Colonic mucosa (tissue), 4 donors: ENCODE measurements at regions not wholly inside any gene's neighbourhood (a gene's known extent, or its start where the extent isn't known, plus 50 kb on each side); places are given as distances from the start of the nearest gene placed in this dataset.
A peak's percentile ranks its signal among the peaks of the same experiment; 100 is the strongest.

ENCODE experiments used
- DNase-seq: peaks from one replicate; pipeline ENCODE4 v3.0.0-alpha.2; 2020
- H3K27ac ChIP-seq: fragments of 200-600 bp; one replicate; pipeline ENCODE4 v1.8.0; 2021
- H3K27me3 ChIP-seq: fragments of 200-600 bp; one replicate; pipeline ENCODE4 v1.8.0; 2021
- H3K36me3 ChIP-seq: fragments of 200-600 bp; one replicate; pipeline ENCODE4 v1.8.0; 2021
- H3K4me1 ChIP-seq: fragments of 200-600 bp; one replicate; pipeline ENCODE4 v1.8.0; 2021; ENCODE audit warnings: mild to moderate bottlenecking
- H3K4me3 ChIP-seq: fragments of 200-600 bp; one replicate; pipeline ENCODE4 v1.8.0; 2021
- H3K9ac ChIP-seq, 2 donors: one replicate each; pipeline ENCODE4 v1.7.0; 2013; ENCODE audit warnings: control low read depth in 2 of 2, low read depth in 2 of 2, low read length in 2 of 2
- H3K9me3 ChIP-seq: fragments of 200-600 bp; one replicate; pipeline ENCODE4 v1.8.0; 2021
- intact Hi-C: fragments of 100-400 bp; cut with DNase I; formaldehyde crosslinking; loops from one replicate; pipeline ENCODE4 v1.14.1; 2022
- TF ChIP-seq, protein P1 (sequence below): fragments of 200-600 bp; IDR thresholded peaks from one replicate; pipeline ENCODE4 v1.8.0; 2022; ENCODE audit warnings: antibody characterized with exemption, mild to moderate bottlenecking
- donor health status: healthy.
- donor health status: DM: no; HTN: no; CAD: no.
- donor health status: DM: no; HTN: no; CAD: no.

DNA sequence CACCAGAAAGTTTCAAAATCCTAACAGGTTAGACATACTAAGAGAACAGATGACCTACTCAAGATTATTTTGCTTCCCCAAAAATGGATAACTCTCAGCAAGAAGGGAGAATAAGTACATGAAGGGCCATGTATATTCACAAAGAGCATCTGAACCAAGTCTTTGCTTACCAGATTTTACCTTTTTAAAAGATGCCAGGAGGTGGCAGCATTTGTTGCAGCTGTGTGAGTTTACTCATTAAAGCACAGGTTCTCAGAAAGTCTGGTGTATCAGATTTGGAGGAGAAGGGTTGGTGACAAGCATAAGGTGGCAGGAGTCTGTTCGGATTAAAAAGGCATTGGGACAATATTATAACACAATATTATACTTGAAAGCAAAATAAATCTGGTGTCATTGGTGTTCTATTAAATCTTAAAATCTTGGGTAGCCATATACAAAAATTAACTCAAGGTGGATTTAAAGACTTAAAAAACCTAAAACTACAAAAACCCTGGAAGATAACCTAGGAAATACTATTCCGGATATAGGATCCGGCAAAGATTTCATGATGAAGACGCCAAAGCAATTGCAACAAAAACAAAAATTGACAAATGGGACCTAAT is 51.3 kb upstream of the NFKB1 start:
- TF ChIP-seq, protein P1, sequence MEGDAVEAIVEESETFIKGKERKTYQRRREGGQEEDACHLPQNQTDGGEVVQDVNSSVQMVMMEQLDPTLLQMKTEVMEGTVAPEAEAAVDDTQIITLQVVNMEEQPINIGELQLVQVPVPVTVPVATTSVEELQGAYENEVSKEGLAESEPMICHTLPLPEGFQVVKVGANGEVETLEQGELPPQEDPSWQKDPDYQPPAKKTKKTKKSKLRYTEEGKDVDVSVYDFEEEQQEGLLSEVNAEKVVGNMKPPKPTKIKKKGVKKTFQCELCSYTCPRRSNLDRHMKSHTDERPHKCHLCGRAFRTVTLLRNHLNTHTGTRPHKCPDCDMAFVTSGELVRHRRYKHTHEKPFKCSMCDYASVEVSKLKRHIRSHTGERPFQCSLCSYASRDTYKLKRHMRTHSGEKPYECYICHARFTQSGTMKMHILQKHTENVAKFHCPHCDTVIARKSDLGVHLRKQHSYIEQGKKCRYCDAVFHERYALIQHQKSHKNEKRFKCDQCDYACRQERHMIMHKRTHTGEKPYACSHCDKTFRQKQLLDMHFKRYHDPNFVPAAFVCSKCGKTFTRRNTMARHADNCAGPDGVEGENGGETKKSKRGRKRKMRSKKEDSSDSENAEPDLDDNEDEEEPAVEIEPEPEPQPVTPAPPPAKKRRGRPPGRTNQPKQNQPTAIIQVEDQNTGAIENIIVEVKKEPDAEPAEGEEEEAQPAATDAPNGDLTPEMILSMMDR, result peak; percentile 63
- no peaks in the 10 kb centered on the region for H3K9me3 ChIP-seq
- no peak overlapping the region for H3K9ac ChIP-seq
- H3K4me1 ChIP-seq, result peaks cover 2% of the 10 kb centered on the region
- H3K4me3 ChIP-seq, result no peak overlapping the region
- H3K27ac ChIP-seq, result no peak overlapping the region
- intact Hi-C loops, result loop anchor here (5.0 to 10.0 kb wide), 4 partner anchors 52 to 645 kb away; partner anchors contain the start of genes BDH2 and NFKB1
- no peaks in the 10 kb centered on the region for H3K36me3 ChIP-seq
- DNase-seq, result peak; percentile 63
- H3K27me3 ChIP-seq, result no peaks in the 10 kb centered on the region

- Histone ChIP-seq H3K27ac (no peak overlapping the region), H3K36me3 (no peaks in the 10 kb centered on the region), H3K4me3 (no peak overlapping the region), H3K9me3 (no peaks in the 10 kb centered on the region), H3K9ac (no peak overlapping the region), H3K27me3 (no peaks in the 10 kb centered on the region), H3K4me1 (peaks cover 8% of the 10 kb centered on the region)
- intact Hi-C loops, result no loop called here
- DNase-seq, result no peak
- TF ChIP-seq, protein P1, result no peak
Observed at GRCh38 chr4:102451266-102451665, 49.9 kb upstream of the NFKB1 start.
